RWPE1 (cell line): ENCODE measurements at regions not wholly inside any gene's neighbourhood (a gene's known extent, or its start where the extent isn't known, plus 50 kb on each side); places are given as distances from the start of the nearest gene placed in this dataset.

Experiments
- CTCF ChIA-PET: fragments of 350-600 bp; sonication (Branson Sonifier 250); formaldehyde crosslinking; extraction: SDS; loops from one replicate; lab custom pipeline; 2021; lab: Yijun Ruan, JAX
- POLR2A ChIA-PET: fragments of 400-600 bp; formaldehyde crosslinking; extraction: SDS; loops from one replicate; lab custom pipeline; 2020; ENCODE audit warnings: antibody characterized with exemption; ENCODE audit not compliant: low non-redundant PET; lab: Yijun Ruan, JAX
- DNase-seq: peaks from one replicate; pipeline ENCODE4 v3.0.0; 2012; ENCODE audit warnings: low spot score
- H3K27ac ChIP-seq: fragments of 450-650 bp; 2 replicates; pipeline ENCODE4 v1.5.1; 2017
- CTCF ChIP-seq: fragments of 450-650 bp; conservative IDR thresholded peaks from 2 replicates; pipeline ENCODE4 v1.5.1; 2017; ENCODE audit warnings: low read depth, mild to moderate bottlenecking

GRCh38 chr1:222068101-222068500 is 326.2 kb upstream of the DUSP10 start:
- CTCF ChIA-PET: no interaction called here
- no peak for TF ChIP-seq CTCF
- H3K27ac ChIP-seq: no peak overlapping the region
- POLR2A ChIA-PET: no interaction called here
- DNase-seq: no peak

GRCh38 chr1:222066539-222066938 is 324.6 kb upstream of the DUSP10 start:
- no peak for TF ChIP-seq CTCF
- no peak for DNase-seq
- CTCF ChIA-PET: no interaction called here
- POLR2A ChIA-PET: no interaction called here
- H3K27ac ChIP-seq: no peak overlapping the region

- no peak for TF ChIP-seq CTCF
- POLR2A ChIA-PET: interaction anchor here (0.5 kb wide), 1 partner anchor 18 kb away, joined by 4 read pairs; no protein-coding TSS in a partner anchor
- CTCF ChIA-PET: no interaction called here
- no peak for DNase-seq
- no peak overlapping the region for H3K27ac ChIP-seq
Observed at GRCh38 chr1:222065234-222065633, 323.3 kb upstream of the DUSP10 start.

GRCh38 chr1:222064388-222065211 is 322.7 kb upstream of the DUSP10 start:
- TF ChIP-seq CTCF: no peak
- POLR2A ChIA-PET: interaction anchor here (0.5 kb wide), 1 partner anchor 17 kb away, joined by 4 read pairs; no protein-coding TSS in a partner anchor
- no peak overlapping the region for H3K27ac ChIP-seq
- DNase-seq: no peak
- CTCF ChIA-PET: no interaction called here

- POLR2A ChIA-PET: no interaction called here
Observed at GRCh38 chr1:222062640-222063039, 320.8 kb upstream of the DUSP10 start.

More at GRCh38 chr1:222062640-222063039, 320.8 kb upstream of the DUSP10 start:
- no peak overlapping the region for H3K27ac ChIP-seq
- CTCF ChIA-PET: no interaction called here
- TF ChIP-seq CTCF: no peak
- DNase-seq: no peak
